C4-2B (cell line): ENCODE measurements at regions not wholly inside any gene's neighbourhood (a gene's known extent, or its start where the extent isn't known, plus 50 kb on each side); places are given as distances from the start of the nearest gene placed in this dataset.

Experiments
- CTCF ChIP-seq: fragments of 450-650 bp; conservative IDR thresholded peaks from 2 replicates; pipeline ENCODE4 v1.5.1; 2017; ENCODE audit warnings: mild to moderate bottlenecking
- ZFX ChIP-seq: fragments of 450-650 bp; IDR thresholded peaks from 2 replicates; pipeline ENCODE4 v1.6.1; 2017

GRCh38 chr10:3525832-3526449 is 259.1 kb downstream of the KLF6 start:
- TF ChIP-seq CTCF, result no peak
- no peak for TF ChIP-seq ZFX
